GM04504 (cell line): ENCODE measurements at regions not wholly inside any gene's neighbourhood (a gene's known extent, or its start where the extent isn't known, plus 50 kb on each side); places are given as distances from the start of the nearest gene placed in this dataset.

Experiments
- DNase-seq: peaks from one replicate; pipeline ENCODE4 v3.0.0-alpha.2; 2012; ENCODE audit warnings: low read depth

DNA sequence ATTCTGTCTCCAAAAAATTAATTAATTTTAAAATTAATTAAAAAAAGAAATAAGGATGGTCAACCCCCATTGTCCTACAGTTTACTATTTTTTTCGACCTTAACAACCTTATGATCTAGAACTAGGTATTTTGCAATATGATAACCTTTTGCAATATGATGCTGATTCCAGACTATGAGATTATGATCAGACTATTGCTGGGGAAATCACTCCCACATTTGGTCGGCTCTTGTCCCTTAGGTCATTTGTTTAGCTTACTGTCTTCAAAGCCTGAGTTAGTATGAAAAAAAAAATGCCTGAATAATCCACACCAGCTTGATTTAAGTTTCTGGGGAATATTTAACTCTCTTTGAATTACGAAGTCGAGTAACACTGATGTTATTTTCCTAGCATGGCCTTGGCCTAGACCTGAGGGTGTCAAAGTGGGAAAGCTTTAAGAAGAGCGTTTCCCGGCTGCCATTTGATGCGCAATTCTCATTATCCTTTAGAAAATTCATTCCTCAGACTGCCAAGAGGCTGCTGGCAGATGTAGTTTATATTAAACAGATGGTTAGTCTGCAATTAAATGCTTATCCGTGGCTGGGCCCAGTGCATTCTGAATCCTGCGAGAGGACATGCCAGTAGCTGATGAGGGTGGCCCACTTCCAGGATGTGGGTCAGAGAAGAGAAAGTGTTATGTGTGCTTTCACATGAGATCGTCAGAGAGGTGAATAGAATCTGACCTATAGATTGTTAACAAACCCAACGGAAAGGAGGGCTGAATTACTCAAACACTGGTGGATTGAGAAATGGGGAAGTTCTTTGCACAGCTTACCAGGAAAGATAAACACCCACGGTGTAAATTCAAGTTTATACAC is 496.0 kb upstream of the THBS1 start:
- peak; percentile 83 for DNase-seq

- DNase-seq, result no peak
Measured at GRCh38 chr15:39086641-39087040, 494.2 kb upstream of the THBS1 start.

GRCh38 chr15:39088156-39088555 is 492.7 kb upstream of the THBS1 start:
- DNase-seq, result no peak

- no peak for DNase-seq
Measured at GRCh38 chr15:39092354-39092753, 488.5 kb upstream of the THBS1 start.

DNA sequence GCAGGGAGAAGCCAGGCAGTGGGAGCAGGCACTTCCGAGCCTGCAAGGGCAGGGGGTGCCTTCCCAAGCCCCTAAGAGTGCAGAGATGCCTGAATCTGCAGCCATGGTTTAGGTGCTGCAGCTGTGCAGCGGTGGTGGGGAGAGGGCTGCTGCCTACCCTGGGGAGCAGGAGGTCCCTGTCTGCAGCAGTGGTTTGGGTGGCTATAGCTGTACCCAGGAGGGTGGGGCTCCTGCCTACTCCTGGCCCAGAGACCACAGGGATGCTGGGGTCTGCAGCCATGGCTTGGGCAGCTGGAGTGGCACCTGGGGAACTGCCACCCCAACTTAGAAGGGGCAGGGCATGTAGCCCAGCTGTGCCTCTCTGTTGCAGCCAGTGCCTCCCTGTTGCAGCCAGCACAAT is 488.1 kb upstream of the THBS1 start:
- DNase-seq, result no peak

- DNase-seq, result no peak
Measured at GRCh38 chr15:39094116-39094515, 486.8 kb upstream of the THBS1 start.

- no peak for DNase-seq
Measured at GRCh38 chr15:39095218-39095879, 485.5 kb upstream of the THBS1 start.

DNA sequence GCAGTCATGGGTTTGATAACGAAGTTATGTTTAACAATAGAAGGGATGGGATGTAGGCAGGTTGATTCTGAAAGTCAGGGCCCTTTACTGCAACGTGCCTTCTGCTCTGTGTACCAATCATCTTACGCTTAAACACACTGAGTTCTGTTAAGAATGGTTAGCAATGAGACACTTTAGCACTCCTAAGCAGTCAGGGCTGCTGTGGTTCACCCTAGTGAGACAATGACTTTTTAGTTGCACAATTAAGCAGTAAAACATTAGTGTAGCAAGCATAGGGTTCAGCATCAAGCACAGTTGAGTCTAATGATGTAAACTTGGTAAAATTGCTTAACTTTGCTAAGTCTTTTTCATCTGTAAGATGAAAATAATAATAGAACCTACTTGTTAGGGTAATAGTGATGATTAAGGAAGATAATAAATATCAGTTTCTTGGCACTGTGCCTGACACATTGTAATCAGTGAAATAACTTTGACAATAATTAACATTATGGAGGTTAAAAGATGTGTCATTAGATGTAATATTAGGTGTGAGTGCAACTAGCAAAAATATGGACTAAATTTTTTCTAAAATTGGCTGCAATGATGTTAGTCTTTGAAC is 484.2 kb upstream of the THBS1 start:
- no peak for DNase-seq

DNA sequence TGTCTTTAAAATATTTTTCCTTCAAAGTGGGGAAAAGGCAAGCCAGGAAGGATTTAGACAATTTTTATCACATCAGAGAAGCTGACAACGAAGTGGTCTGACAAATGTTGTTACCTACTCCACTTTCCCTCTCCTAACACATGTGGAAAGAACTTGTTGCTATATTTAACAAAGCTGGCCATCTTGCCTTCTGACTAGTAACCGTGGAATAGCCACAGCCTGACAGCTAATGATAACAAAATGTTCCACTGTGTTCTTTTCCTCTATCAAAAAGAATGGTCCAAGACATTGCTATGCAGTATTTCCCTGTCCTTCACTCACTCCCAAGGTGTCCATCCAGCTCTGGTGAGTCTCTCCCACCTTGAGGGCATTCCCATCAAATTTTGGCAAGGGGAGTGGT is 481.4 kb upstream of the THBS1 start:
- no peak for DNase-seq

GRCh38 chr15:39100106-39100660 is 480.7 kb upstream of the THBS1 start:
- DNase-seq, result no peak

DNA sequence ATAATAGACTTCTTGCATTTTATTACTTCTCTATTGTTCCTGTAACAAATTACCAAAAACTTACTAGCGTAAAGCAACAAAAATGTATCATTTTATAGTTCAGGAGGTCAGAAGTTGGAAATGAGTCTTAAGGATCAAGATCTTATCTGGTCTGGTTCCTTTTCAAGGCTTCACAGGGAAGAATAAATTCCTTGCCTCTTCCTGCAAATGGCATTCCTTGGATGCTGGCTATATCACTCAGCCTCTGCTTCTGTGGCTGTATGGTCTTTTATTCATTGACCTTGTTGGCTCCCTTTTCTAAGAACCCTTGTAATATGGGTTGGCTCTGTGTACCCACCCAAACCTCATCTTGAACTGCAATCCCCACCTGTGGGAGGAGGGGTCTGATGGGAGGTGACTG is 478.4 kb upstream of the THBS1 start:
- DNase-seq, result no peak

- no peak for DNase-seq
Measured at GRCh38 chr15:39106950-39107349, 473.9 kb upstream of the THBS1 start.

- DNase-seq, result no peak
Measured at GRCh38 chr15:39108021-39108420, 472.9 kb upstream of the THBS1 start.

GRCh38 chr15:39110336-39110735 is 470.5 kb upstream of the THBS1 start:
- no peak for DNase-seq

DNA sequence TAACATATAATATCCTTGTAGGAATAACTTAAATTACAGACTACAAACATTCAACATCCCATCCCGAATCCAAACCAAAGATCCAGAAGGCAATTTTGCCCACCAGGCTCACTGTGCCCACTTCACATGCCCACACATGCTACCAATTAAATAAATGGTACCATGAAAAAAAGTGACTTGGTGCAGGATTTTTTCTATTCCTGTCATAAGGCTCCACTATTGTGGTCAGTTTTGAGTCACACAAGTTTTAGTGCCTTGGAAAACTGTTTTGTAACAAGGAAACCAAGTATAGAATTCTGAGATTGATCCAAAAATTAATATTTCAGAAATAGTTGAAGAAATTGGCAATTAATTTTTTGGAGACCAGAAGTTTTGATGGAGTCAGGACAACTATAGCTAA is 470.1 kb upstream of the THBS1 start:
- DNase-seq, result no peak

DNA sequence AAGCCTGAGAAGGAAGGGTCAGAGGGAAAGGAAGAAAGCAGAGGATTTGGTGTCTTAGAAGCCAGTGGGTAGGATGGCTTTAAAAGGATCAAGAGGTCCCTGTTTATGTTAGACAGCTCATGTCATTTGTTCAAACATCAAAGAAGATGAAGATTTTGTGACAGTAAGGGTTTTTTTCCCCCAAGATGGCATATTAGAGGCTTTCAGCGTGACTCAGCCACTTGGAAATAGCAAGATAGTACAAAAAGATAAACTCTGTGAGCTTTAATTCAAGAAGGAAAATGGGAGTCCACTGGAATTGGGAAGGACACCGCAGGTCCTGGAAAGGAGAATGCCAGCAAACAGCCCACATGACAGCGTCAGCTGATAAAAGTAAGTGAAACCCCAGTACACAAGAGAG is 467.1 kb upstream of the THBS1 start:
- DNase-seq, result no peak

DNA sequence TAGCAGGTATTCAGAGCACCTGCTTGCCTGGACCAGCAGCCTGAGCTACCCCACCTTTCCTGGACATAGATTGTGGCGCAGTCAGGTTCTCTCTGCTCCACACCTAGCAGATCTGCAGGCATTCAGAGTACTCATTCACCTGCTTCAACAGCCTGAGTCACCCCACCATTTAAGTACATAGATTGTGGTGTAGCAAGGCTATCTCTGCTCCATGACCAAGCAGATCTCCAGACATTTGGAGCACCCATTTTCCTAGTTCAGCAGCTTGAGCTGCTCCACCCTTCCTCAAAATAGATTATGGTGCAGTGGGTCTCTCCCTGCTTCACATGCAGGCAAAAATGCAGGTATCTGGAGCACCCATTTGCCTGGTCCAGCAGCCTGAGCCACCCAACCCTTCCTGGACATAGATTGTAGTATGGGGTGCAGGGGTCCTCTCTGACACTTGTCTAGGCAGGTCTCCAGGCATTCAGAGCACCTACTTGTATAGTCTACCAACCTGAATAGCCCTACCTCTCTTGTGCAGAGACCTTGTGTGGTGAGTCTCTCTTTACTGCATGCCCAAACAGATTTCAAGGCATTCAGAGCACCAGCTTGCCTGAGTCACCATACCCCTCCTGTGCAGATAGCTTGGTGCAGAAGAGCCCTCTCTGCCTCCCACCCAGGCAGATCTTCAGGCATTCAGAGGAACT is 466.0 kb upstream of the THBS1 start:
- no peak for DNase-seq

DNA sequence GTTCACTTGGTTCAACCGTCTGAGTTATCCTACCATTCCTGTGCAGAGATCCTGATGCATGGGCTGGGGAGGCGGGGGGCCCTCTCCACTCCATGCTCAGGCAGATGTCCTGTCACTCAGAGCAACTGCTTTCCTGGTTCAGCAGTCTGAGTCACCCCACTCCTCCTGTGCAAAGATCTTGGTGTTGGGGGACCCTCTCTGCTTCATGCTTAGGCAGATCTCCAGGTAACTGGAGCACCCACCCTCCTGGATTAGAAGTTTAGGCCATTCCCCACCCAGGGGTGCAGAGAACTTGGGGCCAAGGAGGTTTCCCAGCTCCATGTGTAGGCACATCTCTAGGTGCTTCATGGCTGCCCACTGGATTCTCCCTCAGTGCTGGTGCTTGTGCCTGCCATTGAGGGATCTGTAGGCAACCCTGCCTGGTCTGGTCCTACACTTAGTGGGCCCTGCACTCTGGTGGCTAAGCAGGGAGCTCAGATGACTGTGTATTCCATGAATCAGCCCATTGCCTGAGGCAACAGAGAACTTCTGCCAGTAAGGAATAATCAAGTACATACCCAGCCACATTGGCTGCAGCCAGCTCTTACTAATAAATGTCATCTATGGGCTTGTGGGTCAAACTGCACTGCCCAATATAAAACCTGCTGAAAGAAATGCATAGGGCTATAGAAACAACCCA is 465.4 kb upstream of the THBS1 start:
- peak; percentile 52 for DNase-seq

GRCh38 chr15:39118510-39118909 is 462.4 kb upstream of the THBS1 start:
- DNase-seq, result peak; percentile 91

DNA sequence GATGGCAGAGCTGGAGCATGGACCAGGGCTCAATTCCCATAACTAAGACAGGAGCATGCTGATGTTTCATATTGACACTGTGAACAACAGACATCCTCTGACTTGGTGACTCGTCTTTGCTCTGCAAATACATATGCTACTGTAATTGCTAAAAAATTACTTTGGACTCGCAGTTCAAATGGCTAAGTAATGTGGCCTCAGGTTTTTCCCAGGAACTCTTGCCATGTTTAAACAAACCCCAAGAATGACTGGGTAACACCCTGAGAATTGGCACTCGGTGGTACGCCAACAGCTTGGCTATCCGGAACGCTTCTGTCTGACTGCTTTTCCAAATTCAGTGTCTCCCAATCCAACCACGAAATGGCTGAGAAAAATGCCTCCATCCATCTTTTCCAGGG is 456.7 kb upstream of the THBS1 start:
- DNase-seq, result no peak

DNA sequence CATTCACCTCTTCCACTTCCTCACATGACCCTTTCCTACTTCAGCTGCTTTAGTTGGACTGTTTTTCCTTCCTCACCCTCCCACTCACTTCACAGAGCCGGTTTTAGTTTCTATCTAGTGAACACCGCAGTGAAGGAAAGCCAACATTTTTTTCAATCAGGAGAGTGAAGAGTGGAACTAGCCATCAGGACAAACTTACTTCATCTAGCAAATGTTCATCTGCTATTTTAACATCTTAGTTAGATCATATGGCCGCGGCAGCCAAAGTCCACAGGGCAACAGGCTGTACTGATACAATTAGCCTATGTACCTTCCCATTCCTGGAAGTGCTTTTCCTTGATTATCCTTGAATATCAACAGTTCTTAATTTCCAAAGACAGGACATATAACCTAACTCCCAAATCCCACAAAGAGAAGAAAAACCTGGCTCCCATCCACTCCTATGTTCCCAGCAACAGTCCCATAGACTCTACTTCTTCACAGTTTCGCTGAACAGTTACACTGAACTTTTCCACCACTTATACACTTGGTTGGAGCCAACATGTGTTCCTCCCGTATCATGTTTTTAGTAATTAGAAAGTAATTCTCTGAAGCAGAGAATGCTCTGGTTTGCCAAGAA is 456.2 kb upstream of the THBS1 start:
- no peak for DNase-seq
